ENCODE measurements at regions not wholly inside any gene's neighbourhood (a gene's known extent, or its start where the extent isn't known, plus 50 kb on each side); places are given as distances from the start of the nearest gene placed in this dataset.
"Not testable (repeated sequence)": the region's sequence is repeated elsewhere in the genome, so short reads cannot be mapped to it uniquely, and the experiment has no call there.

DNA sequence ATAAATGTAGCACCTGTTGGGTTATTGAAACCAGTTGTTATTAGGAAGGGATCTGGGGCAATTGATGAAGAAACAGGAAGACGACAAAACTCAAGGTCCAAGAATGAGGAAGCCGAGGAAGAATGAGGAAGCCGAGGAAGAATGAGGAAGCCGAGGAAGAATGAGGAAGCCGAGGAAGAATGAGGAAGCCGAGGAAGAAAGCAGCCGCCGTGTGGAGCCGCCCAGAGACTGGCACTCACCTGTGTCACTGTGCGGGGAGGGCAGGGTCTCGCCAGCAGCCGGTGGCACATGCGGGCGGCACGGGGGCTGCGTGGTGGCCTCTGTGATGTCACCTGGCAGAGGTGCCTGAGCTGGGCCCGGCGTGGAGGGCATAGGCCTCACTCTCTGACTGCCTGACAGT is 71.1 kb upstream of the CFAP46 start:
- no peak for DNase-seq (ENCODE audit: low read depth, low spot score)
- CTCF ChIA-PET, result no interaction called here
- POLR2A ChIA-PET, result no interaction called here

DNA sequence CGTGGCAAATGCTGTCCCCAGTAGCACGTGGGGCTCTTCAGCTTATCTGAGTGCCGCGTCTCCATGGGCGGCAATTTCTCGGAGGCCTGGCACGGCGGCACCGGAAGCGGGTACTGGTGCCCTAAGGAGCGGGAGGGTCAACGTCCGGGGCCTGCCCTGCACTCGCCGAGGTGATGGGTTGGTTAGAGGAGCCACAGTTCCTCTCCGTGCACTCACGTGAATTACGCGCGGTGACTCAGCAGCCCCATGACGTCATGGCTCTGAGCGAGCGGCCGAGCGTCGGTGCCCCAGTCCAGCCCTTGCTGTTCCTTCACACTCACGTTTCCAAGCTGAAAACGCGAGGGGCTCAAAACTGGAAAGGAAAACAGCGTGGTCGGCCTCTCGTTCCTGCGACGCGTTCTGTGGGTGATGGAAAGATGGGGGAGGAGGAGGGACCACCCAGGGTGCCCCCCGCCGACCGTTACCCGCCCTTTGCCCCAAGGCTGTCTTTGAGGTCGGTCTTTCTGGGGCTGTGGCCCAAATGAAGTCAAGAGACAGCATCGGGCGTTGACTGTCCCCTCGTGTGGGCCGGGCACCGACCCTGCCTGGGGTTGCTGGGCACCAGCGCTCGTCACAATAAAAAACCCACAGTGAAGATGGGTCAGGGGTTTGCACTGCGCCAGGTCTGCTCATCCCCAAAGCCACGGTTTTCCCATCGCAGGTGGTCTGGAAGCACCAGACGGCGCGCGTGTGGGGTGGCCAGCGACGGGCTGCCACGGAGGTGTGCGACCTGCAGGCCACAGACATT is 70.4 kb upstream of the CFAP46 start:
- H3K4me3 ChIP-seq (ENCODE audit: low read depth, low read length), result no peak overlapping the region
- TF ChIP-seq, protein P1, sequence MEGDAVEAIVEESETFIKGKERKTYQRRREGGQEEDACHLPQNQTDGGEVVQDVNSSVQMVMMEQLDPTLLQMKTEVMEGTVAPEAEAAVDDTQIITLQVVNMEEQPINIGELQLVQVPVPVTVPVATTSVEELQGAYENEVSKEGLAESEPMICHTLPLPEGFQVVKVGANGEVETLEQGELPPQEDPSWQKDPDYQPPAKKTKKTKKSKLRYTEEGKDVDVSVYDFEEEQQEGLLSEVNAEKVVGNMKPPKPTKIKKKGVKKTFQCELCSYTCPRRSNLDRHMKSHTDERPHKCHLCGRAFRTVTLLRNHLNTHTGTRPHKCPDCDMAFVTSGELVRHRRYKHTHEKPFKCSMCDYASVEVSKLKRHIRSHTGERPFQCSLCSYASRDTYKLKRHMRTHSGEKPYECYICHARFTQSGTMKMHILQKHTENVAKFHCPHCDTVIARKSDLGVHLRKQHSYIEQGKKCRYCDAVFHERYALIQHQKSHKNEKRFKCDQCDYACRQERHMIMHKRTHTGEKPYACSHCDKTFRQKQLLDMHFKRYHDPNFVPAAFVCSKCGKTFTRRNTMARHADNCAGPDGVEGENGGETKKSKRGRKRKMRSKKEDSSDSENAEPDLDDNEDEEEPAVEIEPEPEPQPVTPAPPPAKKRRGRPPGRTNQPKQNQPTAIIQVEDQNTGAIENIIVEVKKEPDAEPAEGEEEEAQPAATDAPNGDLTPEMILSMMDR (IDR thresholded peaks at IDR 0.05; ENCODE audit: insufficient read depth, low read length, missing control alignments), result no peak
- POLR2A ChIA-PET, result no interaction called here
- CTCF ChIA-PET, result no interaction called here
- DNase-seq (ENCODE audit: low read depth, low spot score), result no peak

More for the DNA sequence above, 71.1 kb upstream of the CFAP46 start:
- TF ChIP-seq, protein P1 (IDR thresholded peaks at IDR 0.05; ENCODE audit: insufficient read depth, low read length, missing control alignments), result no peak
- no peak overlapping the region for H3K4me3 ChIP-seq (ENCODE audit: low read depth, low read length)

DNA sequence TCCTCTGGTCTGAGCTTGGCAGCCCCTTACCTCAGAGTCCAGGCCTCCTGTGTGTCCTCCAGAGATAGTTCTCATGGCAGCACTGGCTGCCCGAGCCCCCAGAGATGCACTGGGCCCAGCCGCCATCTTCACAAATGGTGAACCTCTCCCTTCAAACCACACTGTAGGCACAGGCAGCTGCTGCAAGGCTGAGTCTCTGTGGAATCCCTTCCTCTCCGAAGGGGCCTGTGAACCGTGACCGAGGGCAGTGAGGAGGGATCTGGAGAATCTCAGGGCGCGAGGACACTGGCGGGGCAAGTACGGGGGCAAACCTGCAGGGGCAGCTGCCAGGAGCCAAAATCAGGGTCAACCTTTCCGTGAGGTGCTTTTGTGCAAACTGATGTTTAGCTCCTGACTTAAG is 69.5 kb upstream of the CFAP46 start:
- CTCF ChIA-PET, result no interaction called here
- TF ChIP-seq, protein P1 (IDR thresholded peaks at IDR 0.05; ENCODE audit: insufficient read depth, low read length, missing control alignments), result no peak
- POLR2A ChIA-PET, result no interaction called here

DNA sequence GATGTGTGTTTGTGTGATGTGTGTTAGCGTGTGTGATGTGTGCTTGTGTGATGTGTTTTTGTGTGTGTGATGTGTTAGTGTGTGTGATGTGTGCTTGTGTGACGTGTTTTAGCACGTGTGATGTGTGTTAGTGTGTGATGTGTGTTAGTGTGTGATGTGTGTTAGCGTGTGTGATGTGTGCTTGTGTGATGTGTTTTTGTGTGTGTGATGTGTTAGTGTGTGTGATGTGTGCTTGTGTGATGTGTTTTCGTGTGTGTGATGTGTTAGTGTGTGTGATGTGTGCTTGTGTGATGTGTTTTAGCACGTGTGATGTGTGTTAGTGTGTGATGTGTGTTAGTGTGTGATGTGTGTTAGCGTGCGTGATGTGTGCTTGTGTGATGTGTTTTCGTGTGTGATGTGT is 69.0 kb upstream of the CFAP46 start:
- DNase-seq (ENCODE audit: low read depth, low spot score); H3K4me3 ChIP-seq (ENCODE audit: low read depth, low read length); POLR2A ChIA-PET; CTCF ChIA-PET: not testable (repeated sequence)

More for the DNA sequence above, 69.5 kb upstream of the CFAP46 start:
- DNase-seq (ENCODE audit: low read depth, low spot score), result no peak
- no peak overlapping the region for H3K4me3 ChIP-seq (ENCODE audit: low read depth, low read length)

DNA sequence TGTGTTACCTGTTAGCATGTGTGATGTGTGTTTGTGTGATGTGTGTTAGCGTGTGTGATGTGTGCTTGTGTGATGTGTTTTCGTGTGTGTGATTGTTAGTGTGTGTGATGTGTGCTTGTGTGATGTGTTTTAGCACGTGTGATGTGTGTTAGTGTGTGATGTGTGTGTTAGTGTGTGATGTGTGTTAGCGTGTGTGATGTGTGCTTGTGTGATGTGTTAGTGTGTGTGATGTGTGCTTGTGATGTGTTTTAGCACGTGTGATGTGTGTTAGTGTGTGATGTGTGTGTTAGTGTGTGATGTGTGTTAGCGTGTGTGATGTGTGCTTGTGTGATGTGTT is 68.4 kb upstream of the CFAP46 start:
- POLR2A ChIA-PET; CTCF ChIA-PET; H3K4me3 ChIP-seq (ENCODE audit: low read depth, low read length); DNase-seq (ENCODE audit: low read depth, low spot score): not testable (repeated sequence)

DNA sequence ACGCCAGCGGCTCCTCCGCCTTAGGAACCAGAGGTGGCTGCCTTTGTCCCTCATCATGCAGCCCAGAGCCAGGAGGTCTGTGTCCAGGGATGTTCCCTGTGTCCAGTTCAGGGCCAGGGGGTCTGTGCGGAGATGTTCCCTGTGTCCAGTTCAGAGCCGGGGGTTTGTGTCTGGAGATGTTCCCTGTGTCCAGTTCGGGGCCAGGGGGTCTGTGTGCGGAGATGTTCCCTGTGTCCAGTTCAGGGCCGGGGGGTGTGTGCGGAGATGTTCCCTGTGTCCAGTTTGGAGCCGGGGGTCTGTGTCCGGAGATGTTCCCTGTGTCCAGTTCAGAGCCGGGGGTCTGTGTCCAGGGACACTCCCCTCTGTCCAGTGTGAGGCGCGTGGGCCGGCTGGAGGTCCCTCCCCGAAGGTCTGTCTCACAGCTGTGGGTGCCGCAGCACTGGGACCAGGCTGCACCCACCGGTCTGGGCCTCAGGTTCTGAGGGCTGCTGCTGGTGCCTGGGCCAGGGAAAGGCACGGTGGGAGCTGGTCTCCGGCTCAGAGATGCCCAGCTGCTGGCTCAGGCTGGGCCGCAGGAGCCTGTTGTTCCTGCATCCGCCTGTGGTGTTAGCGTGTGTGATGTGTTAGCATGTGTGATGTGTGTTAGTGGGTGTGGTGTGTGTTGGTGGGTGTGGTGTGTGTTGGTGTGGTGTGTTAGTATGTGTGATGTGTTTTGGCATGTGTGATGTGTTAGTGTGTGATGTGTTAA is 67.9 kb upstream of the CFAP46 start:
- TF ChIP-seq, protein P1 (IDR thresholded peaks at IDR 0.05; ENCODE audit: insufficient read depth, low read length, missing control alignments), result no peak
- DNase-seq (ENCODE audit: low read depth, low spot score), result no peak
- ChIA-PET CTCF (no interaction called here), POLR2A (no interaction called here)
- no peak overlapping the region for H3K4me3 ChIP-seq (ENCODE audit: low read depth, low read length)

DNA sequence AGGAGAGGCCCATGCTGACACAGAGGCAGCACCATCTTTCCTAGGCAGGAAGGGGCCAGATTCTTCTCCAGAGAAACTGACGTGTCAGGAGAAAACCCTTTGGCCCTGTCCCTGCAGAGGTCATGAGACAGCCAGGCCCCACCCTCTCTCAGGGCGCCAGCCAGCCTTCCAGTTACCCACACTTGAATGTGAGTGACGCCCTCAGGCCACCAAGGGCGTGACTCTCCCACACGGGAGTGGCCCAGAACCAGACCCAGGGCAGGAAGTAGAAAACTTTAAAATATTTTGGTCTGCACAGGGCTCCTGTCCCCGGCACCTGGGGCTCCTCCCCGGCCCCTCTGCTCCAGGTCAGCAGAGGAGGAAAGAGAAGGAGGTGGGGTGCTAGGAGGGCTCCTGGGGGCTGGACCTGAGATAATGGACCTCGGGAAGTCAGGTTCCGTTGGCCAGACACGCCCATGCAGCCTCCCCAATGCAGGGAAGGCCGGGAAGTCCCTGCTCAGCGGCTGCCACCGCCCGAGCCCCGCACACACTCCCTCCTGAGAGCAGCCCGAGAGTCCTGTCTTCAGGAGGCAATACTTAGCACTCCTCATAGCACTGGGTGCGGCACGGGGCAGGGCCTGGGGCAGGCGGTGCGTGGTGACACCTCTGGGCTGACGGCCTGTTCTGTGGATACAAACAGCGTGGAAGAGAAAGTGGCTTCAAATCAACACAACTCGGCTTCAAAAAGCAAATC is 67.0 kb upstream of the CFAP46 start:
- no peak overlapping the region for H3K4me3 ChIP-seq (ENCODE audit: low read depth, low read length)
- TF ChIP-seq, protein P1 (IDR thresholded peaks at IDR 0.05; ENCODE audit: insufficient read depth, low read length, missing control alignments), result no peak
- DNase-seq (ENCODE audit: low read depth, low spot score), result no peak
- ChIA-PET POLR2A (no interaction called here), CTCF (no interaction called here)

Measured in AG04449 (cell line).